GM19468 (cell line): ENCODE measurements at regions not wholly inside any gene's neighbourhood (a gene's known extent, or its start where the extent isn't known, plus 50 kb on each side); places are given as distances from the start of the nearest gene placed in this dataset.

ENCODE experiments used
- ATAC-seq: cut with Tn5 transposase; IDR thresholded peaks from one replicate; pipeline ENCODE4 v1.9.1; 2021; ENCODE audit warnings: mild to moderate bottlenecking, moderate library complexity, moderate number of reproducible peaks; ENCODE audit not compliant: unreplicated experiment; ENCODE audit errors: extremely low read depth

- no peak for ATAC-seq
Measured at GRCh38 chr18:56109757-56110156, 521.8 kb upstream of the TCF4 start.

- no peak for ATAC-seq
Measured at GRCh38 chr18:56108478-56109367, 520.7 kb upstream of the TCF4 start.

- ATAC-seq, result no peak
Measured at GRCh38 chr18:56107821-56108477, 520.0 kb upstream of the TCF4 start.

GRCh38 chr18:56100090-56100722, 512.2 kb upstream of the TCF4 start:
- ATAC-seq, result no peak

- ATAC-seq, result no peak
Measured at GRCh38 chr18:56097621-56098020, 509.6 kb upstream of the TCF4 start.

GRCh38 chr18:56096861-56097260, 508.9 kb upstream of the TCF4 start:
- no peak for ATAC-seq

- ATAC-seq, result no peak
Measured at GRCh38 chr18:56089612-56090258, 501.7 kb upstream of the TCF4 start.

GRCh38 chr18:56086786-56087185, 498.8 kb upstream of the TCF4 start:
- no peak for ATAC-seq

- no peak for ATAC-seq
Measured at GRCh38 chr18:56086176-56086575, 498.2 kb upstream of the TCF4 start.

- ATAC-seq, result no peak
Measured at GRCh38 chr18:56085551-56085950, 497.6 kb upstream of the TCF4 start.

- ATAC-seq, result no peak
Measured at GRCh38 chr18:56083523-56084287, 495.7 kb upstream of the TCF4 start.

- ATAC-seq, result no peak
Measured at GRCh38 chr18:56083097-56083521, 495.1 kb upstream of the TCF4 start.

- ATAC-seq, result no peak
Measured at GRCh38 chr18:56076723-56077122, 488.7 kb upstream of the TCF4 start.

- no peak for ATAC-seq
Measured at GRCh38 chr18:56068701-56069100, 480.7 kb upstream of the TCF4 start.

- no peak for ATAC-seq
Measured at GRCh38 chr18:56067969-56068671, 480.1 kb upstream of the TCF4 start.

GRCh38 chr18:56067214-56067894, 479.4 kb upstream of the TCF4 start:
- ATAC-seq, result no peak

GRCh38 chr18:56066524-56067213, 478.7 kb upstream of the TCF4 start:
- no peak for ATAC-seq

GRCh38 chr18:56065086-56065485, 477.1 kb upstream of the TCF4 start:
- no peak for ATAC-seq
